Smooth muscle cell (in vitro differentiated cells): ENCODE measurements at regions not wholly inside any gene's neighbourhood (a gene's known extent, or its start where the extent isn't known, plus 50 kb on each side); places are given as distances from the start of the nearest gene placed in this dataset.

Source experiments
- DNase-seq: peaks from one replicate; lab custom pipeline; 2025; ENCODE audit not compliant: unreplicated experiment; lab: John Stamatoyannopoulos, UW
- H2AFZ ChIP-seq: fragments of 200-600 bp; sonication (generic); 2 replicates; pipeline ENCODE4 v1.6.0; 2016; ENCODE audit warnings: antibody characterized with exemption, low read depth, mild to moderate bottlenecking
- H3F3A ChIP-seq: fragments of 200-600 bp; sonication (generic); 2 replicates; pipeline ENCODE4 v1.6.0; 2017; ENCODE audit warnings: antibody characterized with exemption, low read depth
- H3K27ac ChIP-seq: fragments of 200-600 bp; sonication (generic); 2 replicates; pipeline ENCODE4 v1.5.1; 2016; ENCODE audit warnings: low read depth, mild to moderate bottlenecking
- H3K27me3 ChIP-seq: fragments of 200-600 bp; sonication (generic); 2 replicates; pipeline ENCODE4 v1.6.1; 2016; ENCODE audit warnings: low read depth, mild to moderate bottlenecking
- H3K36me3 ChIP-seq: fragments of 200-600 bp; sonication (generic); 2 replicates; pipeline ENCODE4 v1.5.1; 2016; ENCODE audit warnings: low read depth
- H3K4me1 ChIP-seq: fragments of 200-600 bp; sonication (generic); 2 replicates; pipeline ENCODE4 v1.5.1; 2016; ENCODE audit warnings: low read depth
- H3K4me2 ChIP-seq: fragments of 200-600 bp; sonication (generic); 2 replicates; pipeline ENCODE4 v1.6.0; 2016; ENCODE audit warnings: mild to moderate bottlenecking
- H3K4me3 ChIP-seq: fragments of 200-600 bp; sonication (generic); 2 replicates; pipeline ENCODE4 v1.5.1; 2016; ENCODE audit warnings: mild to moderate bottlenecking
- H3K79me2 ChIP-seq: fragments of 200-600 bp; sonication (generic); 2 replicates; pipeline ENCODE4 v1.6.0; 2016; ENCODE audit warnings: low read depth, mild to moderate bottlenecking
- H3K9ac ChIP-seq: fragments of 200-600 bp; sonication (generic); 2 replicates; pipeline ENCODE4 v1.6.0; 2016; ENCODE audit warnings: low read depth
- H3K9me3 ChIP-seq: fragments of 200-600 bp; sonication (generic); replicated peaks from 2 replicates; pipeline ENCODE4 v1.5.1; 2016; ENCODE audit warnings: low read depth
- H4K20me1 ChIP-seq: fragments of 200-600 bp; sonication (generic); 2 replicates; pipeline ENCODE4 v1.6.0; 2016; ENCODE audit warnings: low read depth
- WGBS: methylation state at CpG from one replicate; pipeline ENCODE4 v1.1.7; 2016; ENCODE audit warnings: low lambda C conversion rate; 5-methylcytosine and 5-hydroxymethylcytosine counted together
- TF ChIP-seq, protein P1 (sequence below): fragments of 200-600 bp; sonication (generic); IDR thresholded peaks from 2 replicates; pipeline ENCODE4 v1.5.1; 2017; ENCODE audit warnings: borderline replicate concordance, mild to moderate bottlenecking, antibody characterized with exemption; ENCODE audit not compliant: insufficient read depth, poor library complexity, severe bottlenecking

DNA sequence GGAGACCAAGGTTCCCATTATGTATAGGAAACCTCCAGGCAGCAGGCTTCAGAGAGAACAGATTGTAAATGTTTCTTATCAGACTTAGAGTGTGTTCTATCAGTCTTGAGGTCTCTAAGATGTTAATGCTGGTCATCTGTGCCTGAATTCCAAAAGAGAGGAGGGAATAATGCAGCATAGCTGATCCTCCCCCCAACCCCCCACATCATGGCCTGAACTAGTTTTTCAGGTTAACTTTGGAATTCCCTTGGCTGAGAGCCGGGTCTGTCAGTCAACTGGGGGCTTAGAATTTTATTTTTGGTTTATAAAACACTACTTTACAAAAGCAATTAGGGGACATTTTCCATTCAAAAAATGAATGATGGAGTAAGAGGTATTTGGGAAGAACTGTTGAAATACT lies 184.3 kb downstream of the NEBL start:
- TF ChIP-seq, protein P1, sequence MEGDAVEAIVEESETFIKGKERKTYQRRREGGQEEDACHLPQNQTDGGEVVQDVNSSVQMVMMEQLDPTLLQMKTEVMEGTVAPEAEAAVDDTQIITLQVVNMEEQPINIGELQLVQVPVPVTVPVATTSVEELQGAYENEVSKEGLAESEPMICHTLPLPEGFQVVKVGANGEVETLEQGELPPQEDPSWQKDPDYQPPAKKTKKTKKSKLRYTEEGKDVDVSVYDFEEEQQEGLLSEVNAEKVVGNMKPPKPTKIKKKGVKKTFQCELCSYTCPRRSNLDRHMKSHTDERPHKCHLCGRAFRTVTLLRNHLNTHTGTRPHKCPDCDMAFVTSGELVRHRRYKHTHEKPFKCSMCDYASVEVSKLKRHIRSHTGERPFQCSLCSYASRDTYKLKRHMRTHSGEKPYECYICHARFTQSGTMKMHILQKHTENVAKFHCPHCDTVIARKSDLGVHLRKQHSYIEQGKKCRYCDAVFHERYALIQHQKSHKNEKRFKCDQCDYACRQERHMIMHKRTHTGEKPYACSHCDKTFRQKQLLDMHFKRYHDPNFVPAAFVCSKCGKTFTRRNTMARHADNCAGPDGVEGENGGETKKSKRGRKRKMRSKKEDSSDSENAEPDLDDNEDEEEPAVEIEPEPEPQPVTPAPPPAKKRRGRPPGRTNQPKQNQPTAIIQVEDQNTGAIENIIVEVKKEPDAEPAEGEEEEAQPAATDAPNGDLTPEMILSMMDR: no peak
- Histone ChIP-seq H2AFZ (no peak overlapping the region), H3K27me3 (no peaks in the 10 kb centered on the region), H4K20me1 (no peaks in the 10 kb centered on the region), H3K9ac (no peak overlapping the region), H3F3A (no peaks in the 10 kb centered on the region), H3K36me3 (no peaks in the 10 kb centered on the region), H3K27ac (no peak overlapping the region), H3K4me2 (no peak overlapping the region), H3K4me3 (no peak overlapping the region), H3K79me2 (no peaks in the 10 kb centered on the region), H3K4me1 (peaks cover 2% of the 10 kb centered on the region), H3K9me3 (no peaks in the 10 kb centered on the region)
- 52% methylated on average over 1 of the region's 1 CpG for WGBS
- DNase-seq: no peak

DNA sequence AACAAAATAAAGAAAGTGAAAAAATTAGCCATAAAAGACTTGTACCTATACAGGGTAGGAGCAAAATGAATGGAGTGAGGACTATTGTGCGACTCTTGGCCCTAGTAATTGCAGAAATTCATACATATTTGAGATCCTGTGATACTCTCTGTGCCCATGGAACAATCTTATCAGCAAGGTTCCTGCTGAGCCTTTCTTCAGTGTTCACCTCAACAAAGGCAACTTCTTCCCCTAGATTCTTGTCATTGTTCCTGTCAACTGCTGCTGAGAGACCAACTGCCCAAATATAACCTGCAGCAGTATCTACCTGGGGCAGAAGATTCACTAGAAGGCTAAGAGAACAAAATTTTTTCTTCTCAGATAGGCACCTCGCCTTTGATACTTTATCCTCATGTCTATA lies 187.4 kb downstream of the NEBL start:
- Histone ChIP-seq H3K27me3 (no peaks in the 10 kb centered on the region), H3K9ac (no peak overlapping the region), H3K9me3 (no peaks in the 10 kb centered on the region), H4K20me1 (no peaks in the 10 kb centered on the region), H3K36me3 (no peaks in the 10 kb centered on the region), H2AFZ (no peak overlapping the region), H3K27ac (no peak overlapping the region), H3K4me3 (no peak overlapping the region), H3K4me1 (no peaks in the 10 kb centered on the region), H3K4me2 (no peak overlapping the region), H3F3A (no peaks in the 10 kb centered on the region), H3K79me2 (no peaks in the 10 kb centered on the region)
- WGBS: 97% methylated on average over 2 of the region's 2 CpGs
- no peak for DNase-seq
- TF ChIP-seq, protein P1: no peak

DNA sequence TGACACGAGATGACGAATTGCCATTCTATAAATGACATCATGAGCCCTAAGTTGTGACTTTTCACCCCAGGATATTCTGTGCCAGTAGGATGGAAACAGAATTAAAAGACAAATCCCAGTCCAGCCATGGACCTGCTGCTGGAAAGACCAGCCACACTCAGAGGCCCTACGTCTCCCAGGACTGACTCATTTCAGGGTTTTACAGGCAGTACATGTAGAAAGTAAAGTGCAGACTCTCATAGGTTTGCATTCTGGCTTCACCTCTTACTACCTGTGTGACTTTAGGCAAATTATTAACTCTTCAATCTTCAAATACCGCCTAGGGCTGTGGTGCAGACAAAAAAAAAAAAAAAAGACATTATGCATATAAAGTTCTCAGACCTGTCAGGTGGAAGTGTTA lies 188.8 kb downstream of the NEBL start:
- Histone ChIP-seq H3K27me3 (no peaks in the 10 kb centered on the region), H3K9ac (no peak overlapping the region), H3K27ac (no peak overlapping the region), H3K4me3 (no peak overlapping the region), H3K4me2 (no peak overlapping the region), H2AFZ (no peak overlapping the region), H3F3A (no peaks in the 10 kb centered on the region), H3K36me3 (no peaks in the 10 kb centered on the region), H3K9me3 (no peaks in the 10 kb centered on the region), H3K4me1 (no peaks in the 10 kb centered on the region), H4K20me1 (no peaks in the 10 kb centered on the region), H3K79me2 (no peaks in the 10 kb centered on the region)
- 77% methylated on average over 4 of the region's 4 CpGs for WGBS
- TF ChIP-seq, protein P1: no peak
- no peak for DNase-seq

DNA sequence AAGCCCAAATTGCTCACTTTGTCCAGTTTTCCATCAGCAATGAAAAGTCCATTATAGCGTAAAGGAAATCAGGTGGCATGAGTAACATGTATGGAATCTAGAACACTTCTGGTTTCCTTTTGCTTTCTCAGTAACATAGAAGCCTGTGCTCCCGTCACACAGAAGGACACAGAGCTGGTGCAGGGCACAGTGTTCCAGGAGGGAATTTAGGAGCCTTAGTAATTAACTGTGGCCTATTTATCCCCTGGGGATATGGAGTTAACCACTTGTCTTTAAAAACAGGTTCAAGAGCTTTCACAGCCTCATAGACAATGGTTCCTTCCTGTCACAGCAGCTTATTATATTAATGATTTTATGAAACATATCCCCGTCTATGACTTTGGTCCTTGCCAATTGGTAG lies 189.9 kb downstream of the NEBL start:
- Histone ChIP-seq H3K4me2 (no peak overlapping the region), H3K27me3 (no peaks in the 10 kb centered on the region), H3K9ac (no peak overlapping the region), H3F3A (no peaks in the 10 kb centered on the region), H3K36me3 (no peaks in the 10 kb centered on the region), H3K4me1 (no peaks in the 10 kb centered on the region), H3K27ac (no peak overlapping the region), H3K79me2 (no peaks in the 10 kb centered on the region), H3K9me3 (no peaks in the 10 kb centered on the region), H3K4me3 (no peak overlapping the region), H2AFZ (no peak overlapping the region), H4K20me1 (no peaks in the 10 kb centered on the region)
- no peak for DNase-seq
- TF ChIP-seq, protein P1: no peak
- 76% methylated on average over 3 of the region's 3 CpGs for WGBS
